22Rv1 (cell line): ENCODE measurements at regions not wholly inside any gene's neighbourhood (a gene's known extent, or its start where the extent isn't known, plus 50 kb on each side); places are given as distances from the start of the nearest gene placed in this dataset.

ENCODE experiments used
- CTCF ChIP-seq: fragments of 450-650 bp; IDR thresholded peaks from 2 replicates; pipeline ENCODE4 v1.5.1; 2017; ENCODE audit warnings: mild to moderate bottlenecking
- ZFX ChIP-seq: fragments of 450-650 bp; IDR thresholded peaks from 2 replicates; pipeline ENCODE4 v1.6.1; 2017; ENCODE audit warnings: antibody characterized with exemption, borderline replicate concordance

DNA sequence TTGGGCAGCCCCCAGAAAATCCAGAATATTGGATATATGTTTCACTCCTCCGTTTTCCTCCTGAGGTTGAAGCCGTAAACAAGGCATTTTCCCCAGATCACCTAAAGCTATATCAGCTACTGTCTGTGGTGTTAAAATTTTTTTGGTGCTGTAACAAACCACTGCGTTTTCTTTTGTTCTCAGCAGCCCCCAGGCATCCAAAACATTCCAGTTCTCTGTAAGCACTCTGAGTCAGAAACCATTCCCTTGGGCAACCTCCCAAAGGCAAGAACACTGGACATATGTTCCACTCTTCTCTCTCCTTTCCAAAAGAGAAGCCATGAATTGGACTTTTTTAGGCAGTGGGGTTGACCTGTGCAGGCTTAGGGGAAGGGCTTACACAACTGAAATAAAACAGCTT lies 310.9 kb downstream of the MID1IP1 start:
- TF ChIP-seq CTCF (no peak), ZFX (no peak)
